ENCODE measurements at regions not wholly inside any gene's neighbourhood (a gene's known extent, or its start where the extent isn't known, plus 50 kb on each side); places are given as distances from the start of the nearest gene placed in this dataset.

DNA sequence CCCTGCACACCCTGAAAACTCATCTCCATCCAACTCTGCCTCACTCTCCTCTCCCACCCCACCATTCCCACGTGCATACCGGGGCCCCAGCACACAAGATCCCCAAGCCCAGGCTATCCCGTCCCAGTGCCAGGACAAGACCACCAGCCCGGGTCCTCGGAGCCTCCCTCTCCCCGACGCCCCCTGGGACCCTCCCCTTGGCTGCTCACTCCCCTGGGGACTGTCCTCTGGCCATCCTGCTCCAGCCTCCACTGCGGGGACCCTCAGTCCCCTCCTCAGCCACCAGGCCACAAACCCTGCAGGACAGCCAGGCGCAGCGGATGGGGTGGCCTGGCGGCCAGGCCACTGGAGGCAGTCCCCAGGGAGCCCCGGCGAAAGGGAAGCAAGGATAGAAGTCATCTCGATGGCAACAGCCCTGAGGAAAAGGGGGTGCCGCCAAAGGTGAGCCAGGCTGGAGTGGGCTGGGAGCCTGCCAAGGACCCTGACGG lies 62.8 kb downstream of the C9orf50 start:
- TF ChIP-seq, protein P1, sequence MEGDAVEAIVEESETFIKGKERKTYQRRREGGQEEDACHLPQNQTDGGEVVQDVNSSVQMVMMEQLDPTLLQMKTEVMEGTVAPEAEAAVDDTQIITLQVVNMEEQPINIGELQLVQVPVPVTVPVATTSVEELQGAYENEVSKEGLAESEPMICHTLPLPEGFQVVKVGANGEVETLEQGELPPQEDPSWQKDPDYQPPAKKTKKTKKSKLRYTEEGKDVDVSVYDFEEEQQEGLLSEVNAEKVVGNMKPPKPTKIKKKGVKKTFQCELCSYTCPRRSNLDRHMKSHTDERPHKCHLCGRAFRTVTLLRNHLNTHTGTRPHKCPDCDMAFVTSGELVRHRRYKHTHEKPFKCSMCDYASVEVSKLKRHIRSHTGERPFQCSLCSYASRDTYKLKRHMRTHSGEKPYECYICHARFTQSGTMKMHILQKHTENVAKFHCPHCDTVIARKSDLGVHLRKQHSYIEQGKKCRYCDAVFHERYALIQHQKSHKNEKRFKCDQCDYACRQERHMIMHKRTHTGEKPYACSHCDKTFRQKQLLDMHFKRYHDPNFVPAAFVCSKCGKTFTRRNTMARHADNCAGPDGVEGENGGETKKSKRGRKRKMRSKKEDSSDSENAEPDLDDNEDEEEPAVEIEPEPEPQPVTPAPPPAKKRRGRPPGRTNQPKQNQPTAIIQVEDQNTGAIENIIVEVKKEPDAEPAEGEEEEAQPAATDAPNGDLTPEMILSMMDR (IDR thresholded peaks at IDR 0.05): no peak
- no peak for TF ChIP-seq POLR2A (IDR thresholded peaks at IDR 0.05)
- TF ChIP-seq EP300 (IDR thresholded peaks at IDR 0.05): no peak
